ENCODE measurements at regions not wholly inside any gene's neighbourhood (a gene's known extent, or its start where the extent isn't known, plus 50 kb on each side); places are given as distances from the start of the nearest gene placed in this dataset.

GRCh38 chr2:216992056-216992675 lies 132.3 kb upstream of the TNP1 start:
- TF ChIP-seq EZH2 (IDR thresholded peaks at IDR 0.05; ENCODE audit: borderline replicate concordance, low read length), result no peak
- TF ChIP-seq, protein P1, sequence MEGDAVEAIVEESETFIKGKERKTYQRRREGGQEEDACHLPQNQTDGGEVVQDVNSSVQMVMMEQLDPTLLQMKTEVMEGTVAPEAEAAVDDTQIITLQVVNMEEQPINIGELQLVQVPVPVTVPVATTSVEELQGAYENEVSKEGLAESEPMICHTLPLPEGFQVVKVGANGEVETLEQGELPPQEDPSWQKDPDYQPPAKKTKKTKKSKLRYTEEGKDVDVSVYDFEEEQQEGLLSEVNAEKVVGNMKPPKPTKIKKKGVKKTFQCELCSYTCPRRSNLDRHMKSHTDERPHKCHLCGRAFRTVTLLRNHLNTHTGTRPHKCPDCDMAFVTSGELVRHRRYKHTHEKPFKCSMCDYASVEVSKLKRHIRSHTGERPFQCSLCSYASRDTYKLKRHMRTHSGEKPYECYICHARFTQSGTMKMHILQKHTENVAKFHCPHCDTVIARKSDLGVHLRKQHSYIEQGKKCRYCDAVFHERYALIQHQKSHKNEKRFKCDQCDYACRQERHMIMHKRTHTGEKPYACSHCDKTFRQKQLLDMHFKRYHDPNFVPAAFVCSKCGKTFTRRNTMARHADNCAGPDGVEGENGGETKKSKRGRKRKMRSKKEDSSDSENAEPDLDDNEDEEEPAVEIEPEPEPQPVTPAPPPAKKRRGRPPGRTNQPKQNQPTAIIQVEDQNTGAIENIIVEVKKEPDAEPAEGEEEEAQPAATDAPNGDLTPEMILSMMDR (conservative IDR thresholded peaks at IDR 0.05 in 1 of 2, IDR thresholded peaks at IDR 0.05 in 1 of 2; ENCODE audit: extremely low read depth in 1 of 2, insufficient read depth in 1 of 2, low read depth in 1 of 2, low read length in 2 of 2), result no peak
